WTC11 (cell line): ENCODE measurements at regions not wholly inside any gene's neighbourhood (a gene's known extent, or its start where the extent isn't known, plus 50 kb on each side); places are given as distances from the start of the nearest gene placed in this dataset.

Source experiments
- AFF4 ChIP-seq: sonication (generic); formaldehyde crosslinking; IDR thresholded peaks from 2 replicates; pipeline ENCODE4 v1.8.1; 2023; ENCODE audit warnings: mild to moderate bottlenecking, missing genetic modification reagents, borderline replicate concordance
- ATF3 ChIP-seq: sonication (generic); formaldehyde crosslinking; conservative IDR thresholded peaks from 2 replicates; pipeline ENCODE4 v1.8.1; 2022; ENCODE audit warnings: mild to moderate bottlenecking, missing genetic modification reagents
- ATF6 ChIP-seq: sonication (generic); formaldehyde crosslinking; IDR thresholded peaks from 2 replicates; pipeline ENCODE4 v1.8.1; 2023; ENCODE audit warnings: mild to moderate bottlenecking, missing genetic modification reagents
- CTCF ChIP-seq: fragments of 200-600 bp; IDR thresholded peaks from 2 replicates; pipeline ENCODE4 v1.8.0; 2022; ENCODE audit warnings: antibody characterized with exemption
- E2F4 ChIP-seq: sonication (generic); formaldehyde crosslinking; IDR thresholded peaks from 2 replicates; pipeline ENCODE4 v1.8.1; 2022; ENCODE audit warnings: low read depth, mild to moderate bottlenecking, moderate library complexity, missing genetic modification reagents, borderline replicate concordance
- KAT7 ChIP-seq: sonication (generic); formaldehyde crosslinking; IDR thresholded peaks from 2 replicates; pipeline ENCODE4 v1.8.1; 2023; ENCODE audit warnings: missing genetic modification reagents, mild to moderate bottlenecking, borderline replicate concordance
- MAX ChIP-seq: sonication (generic); formaldehyde crosslinking; IDR thresholded peaks from 2 replicates; pipeline ENCODE4 v1.8.0; 2022; ENCODE audit warnings: mild to moderate bottlenecking, missing genetic modification reagents
- NFYB ChIP-seq: sonication (generic); formaldehyde crosslinking; conservative IDR thresholded peaks from 2 replicates; pipeline ENCODE4 v1.8.0; 2022; ENCODE audit warnings: low read depth, missing genetic modification reagents
- NR1H2 ChIP-seq: sonication (generic); formaldehyde crosslinking; IDR thresholded peaks from 2 replicates; pipeline ENCODE4 v1.9.0; 2021; ENCODE audit warnings: mild to moderate bottlenecking, moderate library complexity, missing genetic modification reagents
- PRDM15 ChIP-seq: sonication (generic); formaldehyde crosslinking; IDR thresholded peaks from 2 replicates; pipeline ENCODE4 v1.8.0; 2022; ENCODE audit warnings: missing genetic modification reagents
- RELA ChIP-seq: sonication (generic); formaldehyde crosslinking; IDR thresholded peaks from 2 replicates; pipeline ENCODE4 v1.8.1; 2022; ENCODE audit warnings: missing genetic modification reagents, mild to moderate bottlenecking, borderline replicate concordance
- TCF7 ChIP-seq: sonication (generic); formaldehyde crosslinking; IDR thresholded peaks from 2 replicates; pipeline ENCODE4 v1.8.0; 2022; ENCODE audit warnings: mild to moderate bottlenecking, low read depth, missing genetic modification reagents, moderate library complexity

- TF ChIP-seq CTCF (no peak), NFYB (CRISPR knock-in tag) (no peak), E2F4 (CRISPR knock-in tag) (no peak), ATF6 (CRISPR knock-in tag) (no peak), KAT7 (no peak), TCF7 (CRISPR knock-in tag) (no peak), PRDM15 (CRISPR knock-in tag) (no peak), MAX (CRISPR knock-in tag) (no peak), NR1H2 (CRISPR knock-in tag) (no peak), AFF4 (CRISPR knock-in tag) (no peak), ATF3 (CRISPR knock-in tag) (no peak), RELA (CRISPR knock-in tag) (no peak)
These were observed 543.8 kb downstream of the CSNK1G3 start for GRCh38 chr5:124055751-124056150.
